Loucy (cell line): ENCODE measurements at regions not wholly inside any gene's neighbourhood (a gene's known extent, or its start where the extent isn't known, plus 50 kb on each side); places are given as distances from the start of the nearest gene placed in this dataset.

Experiments used
- H2AFZ ChIP-seq: fragments of 200-600 bp; sonication (generic); 2 replicates; pipeline ENCODE4 v1.6.0; 2016; ENCODE audit warnings: antibody characterized with exemption, mild to moderate bottlenecking, low read length, moderate library complexity
- H3F3A ChIP-seq: fragments of 200-600 bp; 2 replicates; pipeline ENCODE4 v1.6.0; 2016; ENCODE audit warnings: antibody characterized with exemption, low read depth, mild to moderate bottlenecking
- H3K27me3 ChIP-seq: fragments of 200-600 bp; sonication (generic); 2 replicates; pipeline ENCODE4 v1.6.1; 2014; ENCODE audit warnings: low read length, mild to moderate bottlenecking; ENCODE audit not compliant: insufficient read depth, poor library complexity, severe bottlenecking
- H3K36me3 ChIP-seq: fragments of 200-600 bp; sonication (generic); 2 replicates; pipeline ENCODE4 v1.6.1; 2016; ENCODE audit warnings: low read length; ENCODE audit not compliant: insufficient read depth
- H3K4me1 ChIP-seq: fragments of 200-600 bp; sonication (generic); 2 replicates; pipeline ENCODE4 v1.5.1; 2014; ENCODE audit warnings: low read length, mild to moderate bottlenecking; ENCODE audit not compliant: insufficient read depth, poor library complexity, severe bottlenecking
- H3K4me2 ChIP-seq: fragments of 200-600 bp; sonication (generic); 2 replicates; pipeline ENCODE4 v1.6.0; 2014; ENCODE audit warnings: antibody characterized with exemption, low read length, low read depth, mild to moderate bottlenecking; ENCODE audit not compliant: poor library complexity, severe bottlenecking
- H3K4me3 ChIP-seq: fragments of 200-600 bp; sonication (generic); 2 replicates; pipeline ENCODE4 v1.5.1; 2014; ENCODE audit warnings: low read length, mild to moderate bottlenecking, mixed read lengths; ENCODE audit not compliant: poor library complexity, severe bottlenecking
- H3K79me2 ChIP-seq: fragments of 200-600 bp; sonication (generic); 2 replicates; pipeline ENCODE4 v1.6.1; 2014; ENCODE audit warnings: low read length; ENCODE audit not compliant: insufficient read depth
- H3K9ac ChIP-seq: fragments of 200-600 bp; sonication (generic); 2 replicates; pipeline ENCODE4 v1.6.0; 2014; ENCODE audit warnings: mild to moderate bottlenecking, low read depth, low read length, moderate library complexity; ENCODE audit not compliant: poor library complexity, severe bottlenecking
- H3K9me2 ChIP-seq: fragments of 200-600 bp; sonication (generic); replicated peaks from 2 replicates; pipeline ENCODE4 v1.6.1; 2016; ENCODE audit warnings: low read depth, low read length, mixed read lengths
- H3K9me3 ChIP-seq: fragments of 200-600 bp; sonication (generic); 2 replicates; pipeline ENCODE4 v1.6.1; 2014; ENCODE audit warnings: mild to moderate bottlenecking, antibody characterized with exemption, low read length, low read depth; ENCODE audit not compliant: insufficient read depth
- H4K20me1 ChIP-seq: fragments of 200-600 bp; sonication (generic); 2 replicates; pipeline ENCODE4 v1.6.0; 2014; ENCODE audit warnings: antibody characterized with exemption, low read length, mild to moderate bottlenecking; ENCODE audit not compliant: insufficient read depth, poor library complexity, severe bottlenecking
- CTCF ChIP-seq: fragments of 200-600 bp; sonication (generic); conservative IDR thresholded peaks from 2 replicates; pipeline ENCODE4 v1.5.1; 2014; ENCODE audit warnings: mild to moderate bottlenecking, antibody characterized with exemption, low read length
- EZH2phosphoT487 ChIP-seq: fragments of 200-600 bp; IDR thresholded peaks from 2 replicates; pipeline ENCODE4 v1.6.1; 2018; ENCODE audit warnings: antibody characterized with exemption, mild to moderate bottlenecking, moderate library complexity, borderline replicate concordance

GRCh38 chr17:62160816-62161215 is 95.7 kb upstream of the MED13 start:
- TF ChIP-seq EZH2phosphoT487 (no peak), CTCF (no peak)
- Histone ChIP-seq H3K4me3 (no peak overlapping the region), H3F3A (no peaks in the 10 kb centered on the region), H3K4me1 (peaks cover 7% of the 10 kb centered on the region), H3K9ac (no peak overlapping the region), H3K4me2 (no peak overlapping the region), H4K20me1 (no peaks in the 10 kb centered on the region), H2AFZ (no peak overlapping the region), H3K9me3 (no peaks in the 10 kb centered on the region), H3K9me2 (no peaks in the 10 kb centered on the region), H3K36me3 (no peaks in the 10 kb centered on the region), H3K79me2 (no peaks in the 10 kb centered on the region), H3K27me3 (no peaks in the 10 kb centered on the region)

- Histone ChIP-seq H3K9ac (no peak overlapping the region), H3K4me3 (no peak overlapping the region)
These were observed 94.9 kb upstream of the MED13 start for GRCh38 chr17:62159994-62160393.

GRCh38 chr17:62156949-62157348 is 91.9 kb upstream of the MED13 start:
- TF ChIP-seq CTCF (no peak), EZH2phosphoT487 (no peak)
- no peak overlapping the region for H3K4me3 ChIP-seq
- no peaks in the 10 kb centered on the region for H3K79me2 ChIP-seq
- no peaks in the 10 kb centered on the region for H4K20me1 ChIP-seq
- H3K9me3 ChIP-seq, result no peaks in the 10 kb centered on the region
- H3K9ac ChIP-seq, result no peak overlapping the region
- no peaks in the 10 kb centered on the region for H3F3A ChIP-seq
- H2AFZ ChIP-seq, result no peak overlapping the region
- H3K4me2 ChIP-seq, result no peak overlapping the region
- H3K27me3 ChIP-seq, result no peaks in the 10 kb centered on the region
- H3K4me1 ChIP-seq, result no peaks in the 10 kb centered on the region
- H3K9me2 ChIP-seq, result no peaks in the 10 kb centered on the region
- no peaks in the 10 kb centered on the region for H3K36me3 ChIP-seq

More at GRCh38 chr17:62159994-62160393, 94.9 kb upstream of the MED13 start:
- Histone ChIP-seq H3K27me3 (no peaks in the 10 kb centered on the region), H2AFZ (no peak overlapping the region), H3K9me2 (no peaks in the 10 kb centered on the region), H3K4me2 (no peak overlapping the region), H3F3A (no peaks in the 10 kb centered on the region), H3K79me2 (no peaks in the 10 kb centered on the region), H3K36me3 (no peaks in the 10 kb centered on the region), H4K20me1 (no peaks in the 10 kb centered on the region), H3K9me3 (no peaks in the 10 kb centered on the region), H3K4me1 (peaks cover 3% of the 10 kb centered on the region)
- no peak for TF ChIP-seq EZH2phosphoT487
- TF ChIP-seq CTCF, result no peak
